ENCODE measurements at regions not wholly inside any gene's neighbourhood (a gene's known extent, or its start where the extent isn't known, plus 50 kb on each side); places are given as distances from the start of the nearest gene placed in this dataset.

DNA sequence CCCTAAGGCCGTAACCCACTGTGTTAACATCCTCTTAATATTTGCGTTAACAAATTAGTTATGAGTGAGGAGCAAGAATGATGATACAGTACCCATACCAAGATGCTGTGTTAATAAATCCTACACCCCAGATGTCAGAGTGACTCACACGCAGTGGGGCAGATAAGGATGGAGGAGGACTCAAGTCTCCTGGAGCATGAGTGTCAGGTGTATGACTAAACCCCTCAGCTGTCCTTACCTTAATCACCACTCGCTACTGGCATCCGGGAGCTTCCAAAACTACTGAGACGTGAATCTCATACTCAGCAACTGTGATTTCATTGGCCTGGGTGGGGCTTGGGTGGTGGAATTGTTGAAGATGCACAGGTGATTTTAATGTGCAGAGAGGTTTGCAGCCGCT, 131.3 kb upstream of the MTHFD1L start:
- TF ChIP-seq ARNT (IDR thresholded peaks at IDR 0.05) (no peak), SP1 (IDR thresholded peaks at IDR 0.05) (no peak), FOXK2 (IDR thresholded peaks at IDR 0.05) (no peak), SUZ12 (IDR thresholded peaks at IDR 0.05) (no peak), ZNF384 (IDR thresholded peaks at IDR 0.05) (no peak), FOXM1 (IDR thresholded peaks at IDR 0.05; ENCODE audit: borderline replicate concordance) (no peak), FOXA1 (IDR thresholded peaks at IDR 0.05) (no peak), ELF4 (IDR thresholded peaks at IDR 0.05) (no peak), BHLHE40 (IDR thresholded peaks at IDR 0.05; ENCODE audit: borderline replicate concordance) (no peak), L3MBTL2 (conservative IDR thresholded peaks at IDR 0.05) (no peak), NFRKB (IDR thresholded peaks at IDR 0.05) (no peak), LEF1 (IDR thresholded peaks at IDR 0.05; ENCODE audit: borderline replicate concordance) (no peak)
